Liver (tissue), 8 donors: ENCODE measurements at regions not wholly inside any gene's neighbourhood (a gene's known extent, or its start where the extent isn't known, plus 50 kb on each side); places are given as distances from the start of the nearest gene placed in this dataset.

Experiments
- DNase-seq: peaks from one replicate; pipeline ENCODE4 v3.0.0-alpha.2; 2017; ENCODE audit warnings: low spot score
- H3K27ac ChIP-seq, 2 donors: one replicate each; pipeline ENCODE4 v1.7.0; 2013; ENCODE audit warnings: inconsistent platforms in 2 of 2, low read length in 2 of 2, control low read depth in 1 of 2, low read depth in 1 of 2, mild to moderate bottlenecking in 1 of 2
- H3K27me3 ChIP-seq, 4 donors: one replicate each; pipeline versions ENCODE4 v1.6.1 to v1.7.0; 2013; ENCODE audit warnings: low read length in 3 of 4, inconsistent platforms in 1 of 4, mild to moderate bottlenecking in 1 of 4, moderate library complexity in 1 of 4; ENCODE audit not compliant: control insufficient read depth in 4 of 4, insufficient read depth in 4 of 4
- H3K36me3 ChIP-seq, 4 donors: one replicate each; pipeline versions ENCODE4 v1.6.1 to v1.7.0; 2013; ENCODE audit warnings: low read length in 3 of 4, mild to moderate bottlenecking in 3 of 4, low read depth in 1 of 4, moderate library complexity in 1 of 4; ENCODE audit not compliant: control insufficient read depth in 4 of 4, insufficient read depth in 3 of 4
- H3K4me1 ChIP-seq, 4 donors: one replicate each; pipeline versions ENCODE4 v1.6.1 to v1.7.0; 2013; ENCODE audit warnings: low read length in 3 of 4, mild to moderate bottlenecking in 3 of 4, moderate library complexity in 1 of 4; ENCODE audit not compliant: control insufficient read depth in 4 of 4, insufficient read depth in 4 of 4
- H3K4me3 ChIP-seq, 3 donors: one replicate each; pipeline versions ENCODE4 v1.6.1 to v1.7.0; 2013; ENCODE audit warnings: low read length in 3 of 3, control low read depth in 1 of 3, low read depth in 1 of 3, mild to moderate bottlenecking in 1 of 3
- H3K9ac ChIP-seq, 2 donors: one replicate each; pipeline ENCODE4 v1.7.0; 2013; ENCODE audit warnings: low read length in 2 of 2, mild to moderate bottlenecking in 2 of 2, moderate library complexity in 2 of 2, control low read depth in 1 of 2, low read depth in 1 of 2
- H3K9me3 ChIP-seq, 4 donors: one replicate each; pipeline versions ENCODE4 v1.6.1 to v1.7.0; 2013; ENCODE audit warnings: low read length in 3 of 4; ENCODE audit not compliant: control insufficient read depth in 4 of 4
- CTCF ChIP-seq: fragments of 150-350 bp; IDR thresholded peaks from 2 replicates; pipeline ENCODE4 v1.5.1; 2017; ENCODE audit warnings: improper control_type of control experiment, low read depth, low read length; ENCODE audit not compliant: missing input control
- EGR1 ChIP-seq, 2 donors: IDR thresholded peaks; 2 replicates each; pipeline ENCODE4 v1.6.1; 2016 to 2018; ENCODE audit warnings: antibody characterized with exemption in 2 of 2, low read depth in 2 of 2
- FOXA1 ChIP-seq: IDR thresholded peaks from 2 replicates; pipeline ENCODE4 v1.6.1; 2016; ENCODE audit warnings: antibody characterized with exemption
- FOXA2 ChIP-seq: IDR thresholded peaks from 2 replicates; pipeline ENCODE4 v1.6.1; 2016; ENCODE audit warnings: antibody characterized with exemption
- GABPA ChIP-seq, 2 donors: IDR thresholded peaks in 1 of 2; conservative IDR thresholded peaks in 1 of 2; 2 replicates each; pipeline ENCODE4 v1.6.1; 2016; ENCODE audit warnings: antibody characterized with exemption in 2 of 2, mild to moderate bottlenecking in 1 of 2, moderate library complexity in 1 of 2
- HNF4G ChIP-seq: IDR thresholded peaks from 2 replicates; pipeline ENCODE4 v1.6.1; 2016; ENCODE audit warnings: antibody characterized with exemption
- JUND ChIP-seq, 2 donors: IDR thresholded peaks; 2 replicates each; pipeline ENCODE4 v1.6.1; 2016; ENCODE audit warnings: antibody characterized with exemption in 2 of 2
- NR2F2 ChIP-seq: IDR thresholded peaks from 2 replicates; pipeline ENCODE4 v1.6.1; 2016; ENCODE audit warnings: antibody characterized with exemption
- RAD21 ChIP-seq, 2 donors: IDR thresholded peaks; 2 replicates each; pipeline ENCODE4 v1.6.1; 2016; ENCODE audit warnings: antibody characterized with exemption in 2 of 2, mild to moderate bottlenecking in 2 of 2
- REST ChIP-seq: IDR thresholded peaks from 2 replicates; pipeline ENCODE4 v1.6.1; 2016; ENCODE audit warnings: antibody characterized with exemption, mild to moderate bottlenecking
- RXRA ChIP-seq, 2 donors: IDR thresholded peaks; 2 replicates each; pipeline ENCODE4 v1.6.1; 2017 to 2018; ENCODE audit warnings: antibody characterized with exemption in 2 of 2, mild to moderate bottlenecking in 1 of 2
- SP1 ChIP-seq: IDR thresholded peaks from 2 replicates; pipeline ENCODE4 v1.6.1; 2018; ENCODE audit warnings: antibody characterized with exemption, mild to moderate bottlenecking
- YY1 ChIP-seq: IDR thresholded peaks from 2 replicates; pipeline ENCODE4 v1.6.1; 2016; ENCODE audit warnings: antibody characterized with exemption, mild to moderate bottlenecking
- WGBS: extraction: QIAGEN DNeasy Blood & Tissue Kit; methylation state at CpG from one replicate; pipeline ENCODE4 v1.1.7; 2013; 5-methylcytosine and 5-hydroxymethylcytosine counted together
- TF ChIP-seq, protein P1 (sequence below): IDR thresholded peaks from 2 replicates; pipeline ENCODE4 v1.6.1; 2016; ENCODE audit warnings: antibody characterized with exemption
- TF ChIP-seq, protein P2 (sequence below): IDR thresholded peaks from 2 replicates; pipeline ENCODE4 v1.6.1; 2016; ENCODE audit warnings: antibody characterized with exemption
- donor health status: healthy.
- donor health status: healthy.
- donor health status: healthy.
- donor health status: healthy.
- donor health status: healthy.

GRCh38 chr3:46124216-46125177, 83.6 kb downstream of the CCR1 start:
- no peak overlapping the region for H3K9ac ChIP-seq
- no peak for DNase-seq
- H3K4me3 ChIP-seq: no peak overlapping the region
- no peaks in the 10 kb centered on the region for H3K27me3 ChIP-seq
- no peak overlapping the region for H3K27ac ChIP-seq
- no peaks in the 10 kb centered on the region for H3K36me3 ChIP-seq
- H3K4me1 ChIP-seq: no peaks in the 10 kb centered on the region
- TF ChIP-seq NR2F2 (peak; percentile 78), RAD21 (IDR thresholded peaks at IDR 0.05) (no peak)
- WGBS: 80% methylated on average over 6 of the region's 6 CpGs
- H3K9me3 ChIP-seq: no peaks in the 10 kb centered on the region

DNA sequence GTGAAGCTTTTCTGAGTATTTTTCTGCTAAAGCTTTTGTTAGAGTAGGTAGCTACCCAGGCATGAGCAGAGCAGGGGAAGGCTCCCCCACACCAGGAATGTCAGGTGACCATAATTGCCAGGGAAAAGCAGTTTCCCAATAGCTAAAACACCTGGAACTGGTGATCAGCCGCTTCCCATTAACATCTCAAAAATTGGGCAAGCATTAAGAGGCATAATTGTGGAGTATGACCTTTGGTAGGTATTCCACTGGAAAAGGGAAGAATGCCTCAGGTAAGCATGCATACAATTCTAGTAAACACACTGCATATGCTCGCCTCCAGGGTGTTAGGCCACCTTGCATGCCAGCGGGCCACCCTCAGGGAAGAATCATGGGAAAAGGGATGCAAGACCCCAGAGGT, 84.5 kb downstream of the CCR1 start:
- H3K9ac ChIP-seq: no peak overlapping the region
- no peaks in the 10 kb centered on the region for H3K36me3 ChIP-seq
- no peak for DNase-seq
- H3K27me3 ChIP-seq: no peaks in the 10 kb centered on the region
- H3K27ac ChIP-seq: no peak overlapping the region
- H3K4me1 ChIP-seq: no peaks in the 10 kb centered on the region
- 93% methylated on average over 3 of the region's 3 CpGs for WGBS
- TF ChIP-seq, protein P1, sequence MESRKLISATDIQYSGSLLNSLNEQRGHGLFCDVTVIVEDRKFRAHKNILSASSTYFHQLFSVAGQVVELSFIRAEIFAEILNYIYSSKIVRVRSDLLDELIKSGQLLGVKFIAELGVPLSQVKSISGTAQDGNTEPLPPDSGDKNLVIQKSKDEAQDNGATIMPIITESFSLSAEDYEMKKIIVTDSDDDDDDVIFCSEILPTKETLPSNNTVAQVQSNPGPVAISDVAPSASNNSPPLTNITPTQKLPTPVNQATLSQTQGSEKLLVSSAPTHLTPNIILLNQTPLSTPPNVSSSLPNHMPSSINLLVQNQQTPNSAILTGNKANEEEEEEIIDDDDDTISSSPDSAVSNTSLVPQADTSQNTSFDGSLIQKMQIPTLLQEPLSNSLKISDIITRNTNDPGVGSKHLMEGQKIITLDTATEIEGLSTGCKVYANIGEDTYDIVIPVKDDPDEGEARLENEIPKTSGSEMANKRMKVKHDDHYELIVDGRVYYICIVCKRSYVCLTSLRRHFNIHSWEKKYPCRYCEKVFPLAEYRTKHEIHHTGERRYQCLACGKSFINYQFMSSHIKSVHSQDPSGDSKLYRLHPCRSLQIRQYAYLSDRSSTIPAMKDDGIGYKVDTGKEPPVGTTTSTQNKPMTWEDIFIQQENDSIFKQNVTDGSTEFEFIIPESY: no peak
- TF ChIP-seq JUND (IDR thresholded peaks at IDR 0.05) (no peak), REST (no peak), CTCF (no peak), RXRA (IDR thresholded peaks at IDR 0.05) (no peak), FOXA2 (no peak), EGR1 (IDR thresholded peaks at IDR 0.05; ENCODE audit: low read depth in 2 of 2) (no peak), GABPA (IDR thresholded peaks at IDR 0.05 in 1 of 2, conservative IDR thresholded peaks at IDR 0.05 in 1 of 2) (no peak), SP1 (no peak), RAD21 (IDR thresholded peaks at IDR 0.05) (no peak), YY1 (no peak), HNF4G (no peak), FOXA1 (no peak)
- TF ChIP-seq, protein P2, sequence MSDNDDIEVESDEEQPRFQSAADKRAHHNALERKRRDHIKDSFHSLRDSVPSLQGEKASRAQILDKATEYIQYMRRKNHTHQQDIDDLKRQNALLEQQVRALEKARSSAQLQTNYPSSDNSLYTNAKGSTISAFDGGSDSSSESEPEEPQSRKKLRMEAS: no peak
- no peak overlapping the region for H3K4me3 ChIP-seq
- H3K9me3 ChIP-seq: no peaks in the 10 kb centered on the region
